Gastroesophageal sphincter (tissue), 3 donors: ENCODE measurements at regions not wholly inside any gene's neighbourhood (a gene's known extent, or its start where the extent isn't known, plus 50 kb on each side); places are given as distances from the start of the nearest gene placed in this dataset.

ENCODE experiments used
- CTCF ChIP-seq, 4 experiments: fragments of 200-600 bp in 2 of 4; fragments of 450-650 bp in 2 of 4; sonication (generic) in 1 of 4; IDR thresholded peaks; one replicate each; pipeline ENCODE4 v1.5.1; 2017 to 2019; ENCODE audit warnings: antibody characterized with exemption in 4 of 4, mild to moderate bottlenecking in 2 of 4, moderate library complexity in 2 of 4
- EP300 ChIP-seq: sonication (generic); formaldehyde crosslinking; IDR thresholded peaks from one replicate; pipeline ENCODE4 v1.6.1; 2017; ENCODE audit warnings: antibody characterized with exemption, mild to moderate bottlenecking
- POLR2A ChIP-seq, 2 donors: fragments of 450-650 bp; IDR thresholded peaks; one replicate each; pipeline ENCODE4 v1.6.1; 2017; ENCODE audit warnings: antibody characterized with exemption in 2 of 2, mild to moderate bottlenecking in 2 of 2, moderate library complexity in 1 of 2

DNA sequence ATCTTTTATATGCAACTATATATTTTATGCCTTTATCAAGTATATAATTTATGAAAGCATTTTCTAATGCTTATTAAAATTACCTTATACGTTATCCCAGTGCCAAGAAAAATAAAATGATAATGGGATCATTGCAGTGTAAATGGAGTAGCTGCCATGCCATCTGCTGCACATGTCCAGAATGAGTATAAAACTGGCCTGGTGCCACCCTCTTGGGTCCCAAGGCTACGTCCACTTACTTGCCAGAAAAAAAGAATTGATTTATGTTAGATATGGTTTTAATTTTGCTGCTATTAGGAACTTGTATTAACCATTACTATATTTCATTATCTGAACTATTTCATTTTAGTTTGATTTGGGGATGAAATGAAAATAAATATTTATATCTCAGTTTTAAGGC lies 1127.1 kb upstream of the CNTN5 start:
- TF ChIP-seq EP300, result no peak
- TF ChIP-seq POLR2A (IDR thresholded peaks at IDR 0.05), result no peak
- no peak for TF ChIP-seq CTCF (IDR thresholded peaks at IDR 0.05)
